PFSK-1 (cell line): ENCODE measurements at regions not wholly inside any gene's neighbourhood (a gene's known extent, or its start where the extent isn't known, plus 50 kb on each side); places are given as distances from the start of the nearest gene placed in this dataset.

Experiments used
- POLR2AphosphoS5 ChIP-seq: IDR thresholded peaks from 2 replicates; pipeline ENCODE4 v1.6.1; 2012; ENCODE audit warnings: low read depth, mild to moderate bottlenecking, control low read depth, low read length, moderate library complexity
- SIN3A ChIP-seq: IDR thresholded peaks from 2 replicates; pipeline ENCODE4 v1.6.1; 2012; ENCODE audit warnings: mild to moderate bottlenecking, low read length, moderate library complexity, borderline replicate concordance; ENCODE audit not compliant: insufficient read depth
- TAF1 ChIP-seq: IDR thresholded peaks from 2 replicates; pipeline ENCODE4 v1.6.1; 2012; ENCODE audit warnings: low read length, control low read depth, borderline replicate concordance; ENCODE audit not compliant: insufficient read depth
- TF ChIP-seq, protein P1 (sequence below), 2 experiments: IDR thresholded peaks; 2 replicates each; pipeline versions ENCODE4 v1.6.1 to v1.8.0; 2011 to 2012; ENCODE audit warnings: low read depth in 2 of 2, low read length in 2 of 2, control low read depth in 1 of 2, inconsistent platforms in 1 of 2, mild to moderate bottlenecking in 1 of 2, moderate library complexity in 1 of 2; ENCODE audit not compliant: insufficient read depth in 1 of 2

DNA sequence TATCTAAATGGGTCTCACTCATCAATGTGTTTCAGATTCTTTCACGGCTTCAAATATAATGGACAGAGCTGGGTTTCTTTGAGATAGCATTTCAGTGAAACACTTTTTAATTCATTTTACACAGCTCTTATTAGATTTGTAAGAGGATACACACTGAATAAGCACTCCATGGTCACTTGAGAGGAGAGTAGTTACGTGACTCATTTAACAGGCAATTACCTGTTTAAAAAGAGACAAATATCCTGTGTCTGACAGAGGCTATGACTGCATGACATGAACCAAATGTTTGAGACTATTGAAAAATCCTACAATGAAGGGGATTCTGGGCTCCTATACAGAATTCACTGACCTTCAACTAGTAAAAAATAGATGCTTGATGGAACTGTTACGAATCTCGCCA, 786.9 kb downstream of the EPHA4 start:
- no peak for TF ChIP-seq POLR2AphosphoS5
- no peak for TF ChIP-seq SIN3A
- no peak for TF ChIP-seq TAF1
- TF ChIP-seq, protein P1, sequence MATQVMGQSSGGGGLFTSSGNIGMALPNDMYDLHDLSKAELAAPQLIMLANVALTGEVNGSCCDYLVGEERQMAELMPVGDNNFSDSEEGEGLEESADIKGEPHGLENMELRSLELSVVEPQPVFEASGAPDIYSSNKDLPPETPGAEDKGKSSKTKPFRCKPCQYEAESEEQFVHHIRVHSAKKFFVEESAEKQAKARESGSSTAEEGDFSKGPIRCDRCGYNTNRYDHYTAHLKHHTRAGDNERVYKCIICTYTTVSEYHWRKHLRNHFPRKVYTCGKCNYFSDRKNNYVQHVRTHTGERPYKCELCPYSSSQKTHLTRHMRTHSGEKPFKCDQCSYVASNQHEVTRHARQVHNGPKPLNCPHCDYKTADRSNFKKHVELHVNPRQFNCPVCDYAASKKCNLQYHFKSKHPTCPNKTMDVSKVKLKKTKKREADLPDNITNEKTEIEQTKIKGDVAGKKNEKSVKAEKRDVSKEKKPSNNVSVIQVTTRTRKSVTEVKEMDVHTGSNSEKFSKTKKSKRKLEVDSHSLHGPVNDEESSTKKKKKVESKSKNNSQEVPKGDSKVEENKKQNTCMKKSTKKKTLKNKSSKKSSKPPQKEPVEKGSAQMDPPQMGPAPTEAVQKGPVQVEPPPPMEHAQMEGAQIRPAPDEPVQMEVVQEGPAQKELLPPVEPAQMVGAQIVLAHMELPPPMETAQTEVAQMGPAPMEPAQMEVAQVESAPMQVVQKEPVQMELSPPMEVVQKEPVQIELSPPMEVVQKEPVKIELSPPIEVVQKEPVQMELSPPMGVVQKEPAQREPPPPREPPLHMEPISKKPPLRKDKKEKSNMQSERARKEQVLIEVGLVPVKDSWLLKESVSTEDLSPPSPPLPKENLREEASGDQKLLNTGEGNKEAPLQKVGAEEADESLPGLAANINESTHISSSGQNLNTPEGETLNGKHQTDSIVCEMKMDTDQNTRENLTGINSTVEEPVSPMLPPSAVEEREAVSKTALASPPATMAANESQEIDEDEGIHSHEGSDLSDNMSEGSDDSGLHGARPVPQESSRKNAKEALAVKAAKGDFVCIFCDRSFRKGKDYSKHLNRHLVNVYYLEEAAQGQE (IDR thresholded peaks at IDR 0.05; ENCODE audit: insufficient read depth in 1 of 2, low read depth in 2 of 2, low read length in 2 of 2), result no peak
